H1 (cell line): ENCODE measurements at regions not wholly inside any gene's neighbourhood (a gene's known extent, or its start where the extent isn't known, plus 50 kb on each side); places are given as distances from the start of the nearest gene placed in this dataset.

ENCODE experiments used
- CTCF ChIA-PET: fragments of 300-600 bp; sonication (Branson Sonifier 250); formaldehyde crosslinking; loops from one replicate; lab custom pipeline; 2021; ENCODE audit not compliant: partially characterized antibody; lab: Charles Lee
- POLR2A ChIA-PET: fragments of 300-600 bp; sonication (Branson Sonifier 250); formaldehyde crosslinking; loops from one replicate; lab custom pipeline; 2021; ENCODE audit warnings: inconsistent platforms; ENCODE audit not compliant: partially characterized antibody; lab: Charles Lee
- DNase-seq, 2 experiments: peaks; one replicate each; pipeline versions ENCODE4 v3.0.0 to v3.0.0-alpha.2; 2010 to 2022; ENCODE audit warnings: low spot score in 2 of 2, low read depth in 1 of 2, mixed read lengths in 1 of 2
- FAIRE-seq: peaks from 2 replicates; lab custom pipeline; 2011; peaks lifted over from hg19 to GRCh38; lab: Jason Lieb, UNC
- H2AFZ ChIP-seq: 2 replicates; pipeline ENCODE4 v1.8.1; 2012; ENCODE audit warnings: low read length, inconsistent platforms
- H2AK5ac ChIP-seq: 2 replicates; pipeline ENCODE4 v1.6.1; 2013; ENCODE audit warnings: low read depth, low read length
- H2BK120ac ChIP-seq: replicated peaks from 2 replicates; pipeline ENCODE3; 2013; ENCODE audit warnings: low read depth, low read length, inconsistent platforms
- H2BK12ac ChIP-seq: 2 replicates; pipeline ENCODE4 v1.6.1; 2013; ENCODE audit warnings: low read depth, low read length
- H2BK15ac ChIP-seq: 2 replicates; pipeline ENCODE4 v1.6.1; 2013; ENCODE audit warnings: low read length
- H2BK20ac ChIP-seq: 2 replicates; pipeline ENCODE4 v1.6.1; 2013; ENCODE audit warnings: low read length
- H2BK5ac ChIP-seq: 2 replicates; pipeline ENCODE4 v1.6.1; 2013; ENCODE audit warnings: low read depth, low read length
- H3K14ac ChIP-seq: 2 replicates; pipeline ENCODE4 v1.6.1; 2013; ENCODE audit warnings: inconsistent platforms; ENCODE audit not compliant: insufficient read length
- H3K18ac ChIP-seq: 2 replicates; pipeline ENCODE4 v1.6.1; 2013; ENCODE audit warnings: low read length; ENCODE audit errors: extremely low read depth
- H3K23ac ChIP-seq: 2 replicates; pipeline ENCODE4 v1.6.1; 2013; ENCODE audit warnings: inconsistent platforms; ENCODE audit not compliant: insufficient read length
- H3K23me2 ChIP-seq: 2 replicates; pipeline ENCODE4 v1.6.1; 2013; ENCODE audit warnings: low read depth, low read length
- H3K27ac ChIP-seq: 2 replicates; pipeline ENCODE4 v1.6.1; 2011; ENCODE audit warnings: low read depth, low read length, inconsistent platforms
- H3K27me3 ChIP-seq, 4 experiments: replicated peaks in 1 of 4; 1 replicate in 1 of 4; 2 replicates in 3 of 4; pipeline versions ENCODE4 v1.6.1 to v1.8.1; 2011 to 2013; ENCODE audit warnings: low read length in 3 of 4, mild to moderate bottlenecking in 3 of 4, inconsistent platforms in 2 of 4, mixed read lengths in 2 of 4, moderate library complexity in 1 of 4; ENCODE audit not compliant: control insufficient read depth in 3 of 4, insufficient read depth in 3 of 4; ENCODE audit errors: extremely low read depth in 1 of 4
- H3K36me3 ChIP-seq, 4 experiments: 2 replicates each; pipeline versions ENCODE4 v1.6.1 to v1.8.1; 2011 to 2013; ENCODE audit warnings: mild to moderate bottlenecking in 4 of 4, low read length in 3 of 4, moderate library complexity in 2 of 4, control low read depth in 1 of 4, inconsistent platforms in 1 of 4; ENCODE audit not compliant: insufficient read depth in 4 of 4, control insufficient read depth in 2 of 4
- H3K4ac ChIP-seq: replicated peaks from 2 replicates; pipeline ENCODE3; 2013; ENCODE audit warnings: low read length, low read depth, mixed read lengths, inconsistent platforms; ENCODE audit not compliant: insufficient read length
- H3K4me1 ChIP-seq, 4 experiments: replicated peaks in 1 of 4; 1 replicate in 1 of 4; 2 replicates in 3 of 4; pipeline versions ENCODE4 v1.6.1 to v1.8.1; 2011 to 2013; ENCODE audit warnings: low read length in 3 of 4, inconsistent platforms in 2 of 4, mixed read lengths in 1 of 4; ENCODE audit not compliant: insufficient read depth in 4 of 4, control insufficient read depth in 3 of 4
- H3K4me2 ChIP-seq, 2 experiments: 2 replicates each; pipeline versions ENCODE4 v1.6.1 to v1.8.1; 2011 to 2013; ENCODE audit warnings: low read depth in 2 of 2, low read length in 2 of 2, control low read depth in 1 of 2, inconsistent platforms in 1 of 2, mild to moderate bottlenecking in 1 of 2; ENCODE audit not compliant: insufficient read depth in 1 of 2
- H3K4me3 ChIP-seq, 4 experiments: fragments of 200-600, 300-600 bp in 1 of 4; sonication (generic), shearing (Covaris generic), sonication (Bioruptor Twin) in 1 of 4; 2 replicates each; pipeline versions ENCODE4 v1.5.1 to v1.8.1; 2011 to 2016; ENCODE audit warnings: low read length in 4 of 4, low read depth in 3 of 4, control low read depth in 2 of 4, inconsistent platforms in 2 of 4, mild to moderate bottlenecking in 2 of 4, mixed read lengths in 1 of 4, moderate library complexity in 1 of 4; ENCODE audit not compliant: insufficient read depth in 2 of 4; ENCODE audit errors: extremely low read depth in 1 of 4
- H3K56ac ChIP-seq: replicated peaks from 2 replicates; pipeline ENCODE3; 2013; ENCODE audit warnings: low read depth, mild to moderate bottlenecking, mixed read lengths, low read length, inconsistent platforms; ENCODE audit not compliant: insufficient read length
- H3K79me1 ChIP-seq: 2 replicates; pipeline ENCODE4 v1.6.1; 2013; ENCODE audit warnings: low read depth, low read length, control low read depth
- H3K79me2 ChIP-seq, 2 experiments: 2 replicates each; pipeline versions ENCODE4 v1.6.1 to v1.8.1; 2012 to 2013; ENCODE audit warnings: low read length in 2 of 2, mild to moderate bottlenecking in 2 of 2, inconsistent platforms in 1 of 2; ENCODE audit not compliant: insufficient read depth in 2 of 2, control insufficient read depth in 1 of 2
- H3K9ac ChIP-seq, 4 experiments: replicated peaks in 1 of 4; 1 replicate in 1 of 4; 2 replicates in 3 of 4; pipeline versions ENCODE4 v1.6.1 to v1.8.1; 2011 to 2013; ENCODE audit warnings: low read depth in 3 of 4, low read length in 3 of 4, control low read depth in 2 of 4, mild to moderate bottlenecking in 2 of 4, moderate library complexity in 2 of 4, inconsistent platforms in 1 of 4; ENCODE audit errors: extremely low read depth in 1 of 4
- H3K9me3 ChIP-seq, 2 experiments: 2 replicates each; pipeline versions ENCODE4 v1.6.1 to v1.8.1; 2012 to 2013; ENCODE audit warnings: mild to moderate bottlenecking in 2 of 2, moderate library complexity in 2 of 2, control low read depth in 1 of 2, inconsistent platforms in 1 of 2, low read depth in 1 of 2, low read length in 1 of 2, mixed read lengths in 1 of 2; ENCODE audit not compliant: insufficient read depth in 2 of 2
- H4K20me1 ChIP-seq, 2 experiments: replicated peaks in 1 of 2; 2 replicates each; pipeline versions ENCODE3 to v1.8.1; 2011 to 2013; ENCODE audit warnings: inconsistent platforms in 2 of 2, low read length in 2 of 2, mild to moderate bottlenecking in 1 of 2; ENCODE audit not compliant: insufficient read depth in 2 of 2, control insufficient read depth in 1 of 2
- H4K5ac ChIP-seq: 2 replicates; pipeline ENCODE4 v1.6.1; 2013; ENCODE audit warnings: low read length, low read depth, mixed read lengths, inconsistent platforms; ENCODE audit not compliant: insufficient read length
- H4K8ac ChIP-seq: 2 replicates; pipeline ENCODE4 v1.8.0; 2013; ENCODE audit warnings: mild to moderate bottlenecking, moderate library complexity, low read length, inconsistent platforms; ENCODE audit not compliant: insufficient read depth; ENCODE audit errors: extremely low read depth
- H4K91ac ChIP-seq: replicated peaks from 2 replicates; pipeline ENCODE3; 2013; ENCODE audit warnings: low read length, mixed read lengths, inconsistent platforms; ENCODE audit not compliant: insufficient read length
- CTCF ChIP-seq, 3 experiments: IDR thresholded peaks; 1 replicate in 2 of 3; 2 replicates in 1 of 3; pipeline versions ENCODE4 v1.5.1 to v1.6.1; 2011; ENCODE audit warnings: low read length in 3 of 3, mild to moderate bottlenecking in 3 of 3, inconsistent platforms in 2 of 3, low read depth in 1 of 3, moderate library complexity in 1 of 3; ENCODE audit not compliant: insufficient read depth in 1 of 3; ENCODE audit errors: control extremely low read depth in 1 of 3
- FOSL1 ChIP-seq: IDR thresholded peaks from 2 replicates; pipeline ENCODE4 v1.6.1; 2011; ENCODE audit warnings: mild to moderate bottlenecking, low read depth, low read length, moderate library complexity; ENCODE audit not compliant: insufficient read depth
- RAD21 ChIP-seq, 2 experiments: IDR thresholded peaks in 1 of 2; conservative IDR thresholded peaks in 1 of 2; 2 replicates each; pipeline ENCODE4 v1.6.1; 2011; ENCODE audit warnings: low read depth in 2 of 2, low read length in 2 of 2, improper control_type of control experiment in 1 of 2, inconsistent platforms in 1 of 2, mild to moderate bottlenecking in 1 of 2, moderate library complexity in 1 of 2
- RNF2 ChIP-seq: fragments of 200-900, 300-1000 bp; sonication (generic); IDR thresholded peaks from 2 replicates; pipeline ENCODE4 v1.7.1; 2016; ENCODE audit warnings: borderline replicate concordance, low read depth, mild to moderate bottlenecking, antibody characterized with exemption, low read length; ENCODE audit not compliant: poor library complexity, severe bottlenecking; ENCODE audit errors: missing control alignments
- WGBS, 2 experiments: shearing (Covaris generic) in 1 of 2; methylation state at CpG; one replicate each; pipeline versions ENCODE4 v1.1.6 to v1.1.7; 2013 to 2015; ENCODE audit warnings: low lambda C conversion rate in 2 of 2, mixed read lengths in 2 of 2, inconsistent platforms in 1 of 2, low coverage in 1 of 2, missing lambda C conversion rate in 1 of 2; ENCODE audit not compliant: insufficient replicate concordance in 2 of 2, insufficient coverage in 1 of 2, insufficient read length in 1 of 2; ENCODE audit errors: extremely low coverage in 1 of 2, missing lambda C conversion rate in 1 of 2; 5-methylcytosine and 5-hydroxymethylcytosine counted together

DNA sequence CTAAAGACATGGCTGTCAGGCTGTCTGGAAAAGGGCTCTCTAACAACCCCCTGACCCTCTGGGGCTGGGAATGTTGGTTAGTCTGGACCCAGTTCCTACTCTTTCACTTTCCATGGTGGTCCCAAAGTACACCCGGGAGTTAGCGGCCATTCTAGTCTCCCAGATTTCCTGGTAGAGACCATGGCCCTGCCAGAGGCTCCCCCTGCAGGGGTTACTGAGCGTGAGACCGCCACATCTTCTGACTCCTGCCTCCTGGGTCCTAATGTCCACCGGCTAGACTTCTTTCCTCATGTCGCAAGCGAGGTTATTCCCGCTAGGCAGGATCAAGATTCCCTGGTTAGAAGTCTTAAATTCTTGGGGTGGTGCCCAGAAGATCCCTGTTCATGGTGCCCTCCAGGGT is 540.0 kb upstream of the ROBO1 start:
- Histone ChIP-seq H3K4me3 (no peak overlapping the region), H2AK5ac (no peak overlapping the region), H2AFZ (peak overlapping the region; percentile 58; the same call in 1 of the 2 replicates), H2BK120ac (no peak overlapping the region), H3K23me2 (no peaks in the 10 kb centered on the region), H2BK20ac (no peak overlapping the region), H3K56ac (no peak overlapping the region), H2BK15ac (no peak overlapping the region), H3K36me3 (no peaks in the 10 kb centered on the region), H3K79me1 (no peaks in the 10 kb centered on the region), H3K27me3 (peaks cover 0 to 1% (median 0%) of the 10 kb centered on the region in 4 experiments; a peak in 1 of 7 replicates), H4K8ac (no peak overlapping the region), H3K23ac (no peak overlapping the region), H2BK12ac (no peak overlapping the region), H3K9me3 (no peaks in the 10 kb centered on the region), H3K4me2 (no peak overlapping the region), H3K18ac (no peak overlapping the region), H3K14ac (no peak overlapping the region), H4K20me1 (no peaks in the 10 kb centered on the region), H3K79me2 (no peaks in the 10 kb centered on the region), H3K9ac (no peak overlapping the region), H4K5ac (no peak overlapping the region), H3K4me1 (no peaks in the 10 kb centered on the region), H4K91ac (no peak overlapping the region), H2BK5ac (no peak overlapping the region), H3K27ac (no peak overlapping the region), H3K4ac (no peak overlapping the region)
- DNase-seq (no peak), FAIRE-seq (no peak)
- CTCF ChIA-PET, result interaction anchor here (0.6 to 1.5 kb wide), 3 partner anchors 355 to 424 kb away, joined by 3 to 4 read pairs (median 3); no protein-coding TSS in a partner anchor
- TF ChIP-seq RNF2 (no peak), RAD21 (IDR thresholded peaks at IDR 0.05 in 1 of 2, conservative IDR thresholded peaks at IDR 0.05 in 1 of 2; ENCODE audit: low read depth in 2 of 2, low read length in 2 of 2) (peak; percentile 33 to 44), FOSL1 (peak; percentile 84), CTCF (IDR thresholded peaks at IDR 0.05; ENCODE audit: control extremely low read depth in 1 of 3, insufficient read depth in 1 of 3, low read depth in 1 of 3, low read length in 3 of 3) (peak; percentile 23 to 26 (median 25); a peak in 3 of 4 replicates)
- WGBS, 2 experiments, result 85% methylated on average over 8 of the region's 8 CpGs; no CpG with 5 or more reads in 1 of the 2 experiments
- POLR2A ChIA-PET, result no interaction called here
